CMK (cell line): ENCODE measurements at regions not wholly inside any gene's neighbourhood (a gene's known extent, or its start where the extent isn't known, plus 50 kb on each side); places are given as distances from the start of the nearest gene placed in this dataset.

ENCODE experiments used
- DNase-seq: peaks from one replicate; pipeline ENCODE4 v3.0.0-alpha.2; 2010; ENCODE audit warnings: low read depth

DNA sequence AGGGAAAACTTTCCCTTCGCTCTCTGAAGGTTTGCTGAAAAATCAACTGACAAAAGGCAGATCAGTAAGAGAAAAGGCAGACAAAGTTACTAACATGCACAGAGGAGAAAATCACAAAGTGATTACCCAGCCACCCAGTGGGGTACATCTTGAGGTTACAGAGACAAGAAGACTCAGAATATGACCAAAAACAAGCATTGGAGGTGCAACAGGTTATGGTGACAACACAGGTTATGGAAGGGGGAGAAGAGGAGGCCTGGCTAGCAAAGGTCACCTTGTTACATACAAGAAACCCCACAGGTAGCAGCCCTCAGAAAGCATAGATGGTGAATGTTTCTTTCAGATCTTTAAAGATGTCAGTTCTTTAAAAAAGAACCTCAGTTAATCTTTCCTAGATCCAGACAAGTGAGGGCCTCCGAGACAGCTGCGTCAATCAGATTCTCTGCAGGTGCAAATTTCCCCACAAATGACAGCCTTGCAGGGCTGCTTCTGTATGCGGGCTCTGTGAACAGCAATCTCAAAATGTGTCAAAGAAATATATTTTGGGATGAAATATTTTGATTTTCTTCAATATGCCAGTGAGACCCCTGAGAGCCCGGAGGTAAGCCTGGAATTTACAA is 207.6 kb upstream of the RAB4A start:
- DNase-seq: no peak

DNA sequence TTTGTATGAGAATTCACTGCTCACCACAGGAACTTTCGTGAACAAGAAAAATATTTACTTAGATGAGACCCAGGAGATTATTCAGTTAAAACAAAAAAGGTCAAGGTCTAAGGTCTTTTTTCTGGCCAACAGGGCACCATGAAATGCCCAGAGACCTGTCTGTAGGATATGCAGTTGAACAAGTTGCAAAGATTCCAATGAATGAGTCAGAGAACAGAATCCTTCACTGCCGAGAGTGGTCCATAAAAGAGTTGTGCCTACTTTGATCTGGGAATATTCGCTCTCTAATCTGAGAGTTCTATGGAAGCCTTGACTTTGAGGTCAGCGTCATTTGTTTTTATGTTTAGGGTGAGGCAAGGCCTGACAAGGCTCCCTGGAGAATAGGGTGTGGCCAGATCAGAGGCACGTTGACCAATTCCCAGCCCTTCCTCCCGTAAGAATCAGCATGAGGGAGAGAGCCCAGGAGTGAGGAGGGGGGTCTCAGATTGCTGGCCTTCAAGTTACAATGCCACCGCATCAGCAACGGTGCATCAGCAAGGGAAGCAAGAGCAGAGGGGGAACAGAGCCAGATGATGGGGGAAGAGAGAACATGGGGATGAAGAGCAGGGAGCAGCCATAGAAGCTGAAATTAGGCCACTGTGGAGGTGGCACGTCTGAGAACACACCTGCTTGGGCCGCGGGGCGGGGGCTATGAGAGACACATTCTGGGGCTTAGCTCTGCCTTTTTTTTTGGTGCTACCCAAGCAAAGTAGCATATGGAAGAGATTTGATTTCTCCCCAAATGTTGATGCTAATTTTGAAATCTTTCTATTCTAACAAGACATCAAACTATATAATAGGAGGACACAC is 206.4 kb upstream of the RAB4A start:
- DNase-seq: no peak

- no peak for DNase-seq
These were observed 205.3 kb upstream of the RAB4A start for GRCh38 chr1:229065613-229066012.

- no peak for DNase-seq
These were observed 204.3 kb upstream of the RAB4A start for GRCh38 chr1:229066591-229066990.

GRCh38 chr1:229067546-229067945 is 203.4 kb upstream of the RAB4A start:
- no peak for DNase-seq

DNA sequence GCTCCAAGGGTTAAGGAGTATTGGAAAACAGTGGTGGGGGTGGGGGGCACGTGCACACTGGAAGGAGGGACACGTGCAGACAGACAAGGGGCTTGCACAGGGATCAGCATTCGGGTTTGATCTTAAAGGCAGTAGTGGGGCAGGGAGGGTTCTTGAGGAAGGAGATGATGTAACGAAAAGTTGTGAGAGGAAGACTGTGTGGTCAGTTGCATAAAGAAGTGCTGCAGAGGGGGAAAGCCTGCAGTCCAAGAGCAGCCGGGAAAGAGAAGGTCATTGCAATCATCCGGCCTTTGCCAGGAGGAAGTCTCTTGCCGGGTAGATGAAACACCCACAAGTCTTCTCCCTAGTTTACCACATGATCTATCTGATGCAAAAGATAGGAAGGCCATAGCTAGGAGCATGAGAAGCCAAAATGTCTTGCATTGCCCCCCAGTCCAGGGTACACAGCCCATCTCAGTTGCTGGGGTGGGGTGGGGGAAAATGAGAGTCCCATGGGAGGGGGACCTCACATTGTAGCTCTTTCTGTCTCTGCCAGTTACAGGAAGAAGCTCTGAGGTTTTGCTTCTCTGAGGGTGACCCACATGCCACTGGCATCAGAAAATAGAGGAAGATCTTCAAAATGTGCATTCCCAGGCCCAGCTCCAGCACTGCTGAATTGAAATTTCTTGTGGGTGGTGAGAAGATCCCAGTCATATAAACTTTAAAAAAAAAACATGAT is 202.5 kb upstream of the RAB4A start:
- DNase-seq: peak; percentile 93

GRCh38 chr1:229069176-229069575 is 201.7 kb upstream of the RAB4A start:
- no peak for DNase-seq

GRCh38 chr1:229070168-229070567 is 200.7 kb upstream of the RAB4A start:
- DNase-seq: no peak

DNA sequence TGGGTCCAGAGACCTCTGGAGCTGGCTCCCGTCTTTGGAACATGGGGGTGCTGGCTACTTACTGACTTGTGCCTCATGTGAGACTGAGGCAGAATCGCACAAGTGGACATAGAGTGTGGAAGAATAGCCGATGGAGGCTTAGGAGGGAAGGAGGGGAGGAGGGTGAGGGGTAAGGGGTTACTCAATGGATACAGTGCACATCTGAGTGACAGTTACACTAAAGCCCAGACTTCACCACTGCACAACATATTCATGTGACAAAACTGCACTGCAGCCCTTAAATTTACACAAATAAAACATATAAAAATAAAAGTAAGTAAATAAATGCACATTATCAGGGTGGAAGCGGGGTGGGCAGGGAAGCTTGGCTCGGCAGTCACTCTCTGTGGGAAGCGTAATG is 197.7 kb upstream of the RAB4A start:
- no peak for DNase-seq

DNA sequence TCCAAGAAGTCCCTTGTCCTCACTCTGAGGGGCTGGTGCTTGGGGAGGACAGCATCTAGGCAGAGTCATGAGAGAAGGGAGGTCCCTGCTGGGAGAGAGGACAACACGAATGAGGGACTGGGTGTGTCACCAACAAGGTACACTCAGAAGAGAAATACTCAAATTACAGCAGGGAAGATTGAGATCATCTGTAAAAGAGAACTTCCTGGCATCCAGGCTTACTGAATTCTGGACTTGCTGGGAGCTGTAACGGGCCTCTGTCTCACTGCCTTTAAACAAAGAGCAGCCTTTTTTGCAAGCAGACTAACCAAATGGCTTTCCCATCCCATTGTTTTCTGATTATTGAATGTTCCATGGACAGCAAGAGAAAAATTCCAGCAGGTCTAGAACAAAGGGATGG is 195.7 kb upstream of the RAB4A start:
- no peak for DNase-seq

GRCh38 chr1:229075716-229076115 is 195.2 kb upstream of the RAB4A start:
- DNase-seq: no peak

DNA sequence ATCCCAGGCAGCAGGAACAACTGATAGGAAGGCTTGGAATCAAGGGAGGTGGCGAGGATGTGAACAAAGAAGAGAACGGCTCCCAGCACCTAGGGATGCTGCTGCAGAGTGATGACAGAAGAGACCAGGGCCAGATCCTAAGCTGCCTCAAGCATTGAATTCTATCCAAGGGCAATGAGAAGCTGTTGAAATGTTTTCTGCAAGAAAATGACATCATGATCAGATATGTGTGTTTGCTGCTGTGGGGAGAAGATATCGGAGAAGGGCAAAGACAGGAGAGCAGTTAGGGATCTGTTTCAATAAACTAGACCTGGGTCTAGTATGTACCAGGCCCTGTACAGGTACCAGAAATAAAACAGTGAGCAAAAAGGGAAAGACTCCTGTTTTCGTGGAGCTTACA is 194.7 kb upstream of the RAB4A start:
- DNase-seq: no peak

- no peak for DNase-seq
These were observed 191.8 kb upstream of the RAB4A start for GRCh38 chr1:229079016-229079595.

GRCh38 chr1:229080361-229080760 is 190.6 kb upstream of the RAB4A start:
- no peak for DNase-seq

GRCh38 chr1:229085291-229085690 is 185.6 kb upstream of the RAB4A start:
- DNase-seq: no peak

- no peak for DNase-seq
These were observed 184.8 kb upstream of the RAB4A start for GRCh38 chr1:229086091-229086490.

DNA sequence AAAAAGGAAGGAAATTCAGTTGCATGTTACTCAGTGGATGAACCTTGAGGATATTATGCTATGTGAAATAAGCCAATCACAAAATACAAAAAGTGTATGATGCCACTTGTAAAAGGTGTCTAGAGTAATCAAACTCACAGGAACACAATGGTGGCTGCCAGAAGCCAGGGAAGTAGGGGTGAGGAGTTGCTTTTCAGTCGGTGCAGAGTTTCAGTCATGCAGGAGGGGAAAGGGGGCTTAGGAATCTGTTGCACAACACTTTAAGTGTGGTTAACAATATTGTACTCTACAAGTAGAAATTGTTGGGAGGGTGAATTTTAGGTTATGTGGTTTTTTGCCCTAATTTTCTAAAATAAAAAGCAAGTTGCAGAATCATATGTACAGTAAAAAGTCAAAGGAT is 184.2 kb upstream of the RAB4A start:
- DNase-seq: no peak

- DNase-seq: no peak
These were observed 183.6 kb upstream of the RAB4A start for GRCh38 chr1:229087339-229087738.

GRCh38 chr1:229087906-229088305 is 183.0 kb upstream of the RAB4A start:
- DNase-seq: no peak

DNA sequence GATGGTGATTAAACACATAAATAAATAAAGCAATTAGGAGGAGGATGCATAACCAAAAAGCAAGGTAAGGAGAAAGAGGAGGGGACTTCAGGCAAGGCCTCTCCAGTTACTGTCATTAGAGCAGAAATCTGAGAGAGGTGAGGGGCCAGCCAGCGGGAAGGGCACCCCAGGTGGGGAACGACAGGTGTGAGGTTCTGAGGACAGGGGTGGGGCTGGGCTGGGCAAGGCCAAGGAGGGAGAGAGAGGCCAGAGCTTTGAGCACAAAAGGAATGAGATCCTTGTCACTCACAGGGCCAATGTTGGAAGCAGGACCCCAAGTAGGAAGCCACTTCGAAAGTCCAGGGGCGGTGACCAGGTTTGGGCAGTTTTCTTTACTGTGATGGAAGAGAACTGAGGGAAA is 182.2 kb upstream of the RAB4A start:
- DNase-seq: no peak

- no peak for DNase-seq
These were observed 181.2 kb upstream of the RAB4A start for GRCh38 chr1:229089586-229090208.

DNA sequence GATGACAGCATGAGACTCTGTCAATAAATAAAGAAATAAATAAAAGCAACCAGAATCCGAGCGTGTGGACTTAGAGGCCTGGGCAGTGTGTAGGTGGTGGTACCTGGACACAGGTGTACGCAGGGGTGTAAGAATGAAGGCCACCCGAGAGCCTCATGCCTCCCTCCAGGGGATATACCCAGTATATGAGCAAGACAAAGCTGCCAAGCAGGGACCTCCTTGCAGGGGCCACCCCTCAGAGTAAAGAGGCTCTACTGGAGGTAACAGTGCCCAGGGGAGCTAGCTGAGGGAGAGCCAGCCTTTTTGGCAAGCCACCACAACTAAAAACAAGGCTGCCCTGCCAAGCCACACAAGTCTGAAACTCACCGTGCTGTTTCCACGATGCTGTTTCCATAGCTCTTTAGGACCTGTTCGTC is 179.2 kb upstream of the RAB4A start:
- no peak for DNase-seq
